ENCODE measurements at regions not wholly inside any gene's neighbourhood (a gene's known extent, or its start where the extent isn't known, plus 50 kb on each side); places are given as distances from the start of the nearest gene placed in this dataset.

- TF ChIP-seq EP300 (IDR thresholded peaks at IDR 0.05) (no peak), CTCF (IDR thresholded peaks at IDR 0.05) (no peak), POLR2A (IDR thresholded peaks at IDR 0.05) (no peak)
- H3K27ac ChIP-seq, result no peak overlapping the region
- no peaks in the 10 kb centered on the region for H3K9me3 ChIP-seq
- H3K4me1 ChIP-seq (ENCODE audit: insufficient read depth), result no peaks in the 10 kb centered on the region
- H3K36me3 ChIP-seq, result no peaks in the 10 kb centered on the region
- no peak overlapping the region for H3K4me3 ChIP-seq
- H3K27me3 ChIP-seq, result no peaks in the 10 kb centered on the region
- 44 to 57% (median 54%) methylated on average over 2 of the region's 2 CpGs for WGBS, 3 donors
- no peak for DNase-seq
- intact Hi-C loops (cut with DNase I), result no loop called here
These were observed 78.7 kb upstream of the CDH6 start for GRCh38 chr5:31114817-31115216.

DNA sequence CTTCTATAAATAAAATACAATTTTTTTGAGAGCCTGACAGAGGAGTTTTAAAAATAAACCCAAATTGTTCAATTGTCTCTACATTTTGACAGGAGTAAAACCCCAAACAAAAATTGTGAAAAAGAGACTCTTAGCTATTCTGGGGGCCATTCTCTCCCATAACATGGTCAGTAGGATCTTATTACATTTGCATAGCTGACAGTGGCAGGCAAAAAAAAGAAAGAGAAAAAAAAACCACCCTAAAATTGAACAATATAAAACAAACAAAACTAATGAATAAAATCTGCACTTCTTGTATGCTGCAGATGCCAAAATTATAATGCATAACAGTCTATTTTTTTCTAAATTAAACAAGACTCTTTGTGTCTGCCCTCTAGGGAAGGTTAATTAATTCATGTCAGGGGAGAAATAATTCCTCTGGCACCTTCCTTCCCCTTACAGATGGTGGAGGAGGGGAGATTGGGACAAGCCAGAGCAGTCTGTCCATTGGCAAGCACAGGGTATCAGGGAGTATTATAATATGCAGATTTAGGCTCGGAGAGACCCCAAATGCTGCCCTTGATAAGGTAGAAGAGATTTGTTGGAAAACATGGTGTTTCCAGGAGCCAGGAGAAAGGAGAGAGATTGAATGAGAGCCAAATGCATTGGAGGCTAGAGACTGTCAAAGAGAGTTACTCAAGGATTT lies 79.7 kb upstream of the CDH6 start:
- Histone ChIP-seq H3K27me3 (no peaks in the 10 kb centered on the region), H3K27ac (no peak overlapping the region), H3K36me3 (no peaks in the 10 kb centered on the region), H3K4me1 (ENCODE audit: insufficient read depth) (no peaks in the 10 kb centered on the region), H3K4me3 (no peak overlapping the region), H3K9me3 (no peaks in the 10 kb centered on the region)
- intact Hi-C loops (cut with DNase I), result no loop called here
- WGBS, 3 donors, result 20 to 30% (median 25%) methylated on average over 1 of the region's 1 CpG
- no peak for TF ChIP-seq EP300 (IDR thresholded peaks at IDR 0.05)
- TF ChIP-seq CTCF (IDR thresholded peaks at IDR 0.05), result no peak
- no peak for TF ChIP-seq POLR2A (IDR thresholded peaks at IDR 0.05)
- DNase-seq, result no peak

DNA sequence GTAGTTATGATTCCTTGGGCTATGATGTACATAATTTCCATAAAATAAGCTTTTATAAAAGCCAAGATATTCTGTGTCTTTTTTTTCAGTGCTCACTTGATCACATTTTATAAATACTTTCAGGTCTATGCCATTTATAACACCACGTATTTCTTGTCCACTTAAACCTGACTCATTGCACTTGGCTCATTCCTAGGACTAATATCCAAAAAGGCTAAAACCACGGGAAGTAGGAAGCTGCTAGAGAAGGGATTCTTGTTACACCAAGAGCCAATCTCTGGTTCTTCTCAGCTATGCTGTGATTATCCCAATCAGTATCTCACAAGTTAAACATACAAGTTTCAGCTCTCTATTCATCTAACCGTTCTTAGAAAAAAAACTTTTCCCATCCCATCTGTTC lies 80.4 kb upstream of the CDH6 start:
- Histone ChIP-seq H3K4me3 (no peak overlapping the region), H3K27me3 (no peaks in the 10 kb centered on the region), H3K9me3 (no peaks in the 10 kb centered on the region), H3K4me1 (ENCODE audit: insufficient read depth) (no peaks in the 10 kb centered on the region), H3K36me3 (no peaks in the 10 kb centered on the region), H3K27ac (no peak overlapping the region)
- WGBS, 3 donors, result 33 to 49% (median 41%) methylated on average over 3 of the region's 3 CpGs
- TF ChIP-seq POLR2A (IDR thresholded peaks at IDR 0.05) (no peak), EP300 (IDR thresholded peaks at IDR 0.05) (no peak), CTCF (IDR thresholded peaks at IDR 0.05) (no peak)
- intact Hi-C loops (cut with DNase I), result no loop called here
- no peak for DNase-seq

DNA sequence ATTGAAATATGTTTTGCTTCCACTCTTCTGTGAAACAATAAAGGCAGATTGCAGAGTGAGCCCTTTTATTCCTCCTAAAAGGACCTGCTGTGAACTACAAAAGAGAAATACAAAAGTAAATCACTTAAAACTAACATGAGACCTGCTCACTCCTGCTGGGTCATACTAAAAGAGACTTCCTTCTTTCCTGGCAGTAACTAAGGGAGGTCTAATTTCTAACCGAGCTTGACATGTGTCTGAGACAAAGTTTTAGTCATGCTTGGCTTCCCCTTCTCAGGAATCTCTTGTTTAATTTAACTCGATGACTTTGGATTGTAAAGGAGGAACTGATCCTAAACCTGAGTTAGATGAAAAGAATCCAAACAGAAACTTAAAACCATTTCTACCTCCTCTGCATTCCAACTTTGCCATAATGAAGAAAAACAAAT lies 86.4 kb upstream of the CDH6 start:
- TF ChIP-seq EP300 (IDR thresholded peaks at IDR 0.05) (no peak), CTCF (IDR thresholded peaks at IDR 0.05) (no peak), POLR2A (IDR thresholded peaks at IDR 0.05) (no peak)
- no peak for DNase-seq
- no peaks in the 10 kb centered on the region for H3K36me3 ChIP-seq
- H3K4me3 ChIP-seq, result no peak overlapping the region
- intact Hi-C loops (cut with DNase I), result no loop called here
- H3K4me1 ChIP-seq (ENCODE audit: insufficient read depth), result no peaks in the 10 kb centered on the region
- 3 to 8% (median 4%) methylated on average over 2 of the region's 2 CpGs for WGBS, 3 donors
- H3K27me3 ChIP-seq, result no peaks in the 10 kb centered on the region
- H3K27ac ChIP-seq, result no peak overlapping the region
- no peaks in the 10 kb centered on the region for H3K9me3 ChIP-seq

Data from ovary (tissue), 7 donors.